T follicular helper cell (primary cell): ENCODE measurements at regions not wholly inside any gene's neighbourhood (a gene's known extent, or its start where the extent isn't known, plus 50 kb on each side); places are given as distances from the start of the nearest gene placed in this dataset.
A peak's percentile ranks its signal among the peaks of the same experiment; 100 is the strongest.
"Not testable (repeated sequence)": the region's sequence is repeated elsewhere in the genome, so short reads cannot be mapped to it uniquely, and the experiment has no call there.

Experiments used
- DNase-seq: peaks from one replicate; pipeline ENCODE4 v3.0.0-alpha.2; 2020; ENCODE audit warnings: low read depth

DNA sequence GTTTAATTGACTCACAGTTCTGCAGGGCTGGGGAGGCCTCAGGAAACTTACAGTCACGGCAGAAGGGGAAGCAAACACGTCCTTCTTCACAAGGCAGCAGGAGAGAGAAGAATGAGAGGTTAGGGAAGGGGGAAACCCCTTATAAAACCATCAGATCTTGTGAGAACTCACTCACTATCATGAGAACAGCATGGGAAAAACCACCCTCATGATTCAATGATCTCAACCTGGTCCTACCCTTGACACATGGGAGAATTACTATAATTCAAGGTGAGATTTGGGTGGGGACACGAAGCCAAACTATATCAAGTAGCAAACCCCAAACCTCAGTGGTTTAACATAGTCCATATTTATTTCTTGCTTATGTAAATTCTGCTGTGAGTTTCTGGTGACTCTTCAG is 252.0 kb upstream of the USP25 start:
- not testable (repeated sequence) for DNase-seq

DNA sequence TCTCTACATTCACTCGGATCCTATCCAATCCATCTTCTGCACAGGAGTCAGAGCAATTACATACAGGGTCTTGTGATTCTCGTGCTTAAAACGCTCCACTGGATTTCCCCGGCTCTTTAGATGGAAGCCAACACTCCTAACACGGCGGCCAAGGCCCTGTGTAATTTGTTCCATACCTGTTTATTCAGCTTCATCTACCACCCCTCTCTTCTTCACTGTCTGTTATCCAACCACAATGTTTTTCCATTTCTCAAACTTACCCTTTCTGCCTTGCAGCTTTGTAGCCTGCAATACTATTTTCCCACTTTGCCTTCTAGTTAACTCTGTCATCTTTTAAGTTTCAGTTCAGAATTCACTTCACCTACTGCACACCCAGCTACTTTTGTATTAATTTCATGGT is 249.6 kb upstream of the USP25 start:
- DNase-seq = no peak

DNA sequence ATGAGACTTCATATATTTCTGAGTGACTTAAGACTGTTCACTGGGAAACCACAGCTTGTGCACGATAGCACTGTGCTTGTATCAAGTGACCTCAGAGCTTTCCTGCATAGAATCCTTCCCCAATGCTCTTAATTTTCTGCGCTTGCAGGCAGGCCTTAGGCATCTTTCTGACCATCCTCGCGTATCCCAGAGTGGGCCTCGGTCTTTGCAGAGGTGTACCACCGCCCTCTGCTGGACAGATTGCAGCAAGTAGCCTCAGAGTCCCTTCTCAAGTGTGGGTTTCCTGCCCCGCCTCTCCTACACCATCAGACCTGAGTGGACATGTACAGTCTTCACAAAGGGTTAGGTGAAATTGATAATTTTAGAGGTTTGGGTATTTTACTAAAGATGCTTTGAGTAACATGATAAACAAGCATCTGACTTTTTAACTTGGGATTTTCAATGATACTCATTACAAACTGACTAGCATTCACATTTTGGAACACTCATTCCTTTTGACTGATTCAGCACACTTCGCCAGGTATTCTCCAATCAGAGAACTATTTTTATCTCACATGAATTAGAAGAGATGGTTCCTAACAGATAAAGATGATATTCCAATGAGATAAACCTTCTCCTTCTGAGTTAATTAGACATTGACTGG is 246.5 kb upstream of the USP25 start:
- peak; percentile 52 for DNase-seq

DNA sequence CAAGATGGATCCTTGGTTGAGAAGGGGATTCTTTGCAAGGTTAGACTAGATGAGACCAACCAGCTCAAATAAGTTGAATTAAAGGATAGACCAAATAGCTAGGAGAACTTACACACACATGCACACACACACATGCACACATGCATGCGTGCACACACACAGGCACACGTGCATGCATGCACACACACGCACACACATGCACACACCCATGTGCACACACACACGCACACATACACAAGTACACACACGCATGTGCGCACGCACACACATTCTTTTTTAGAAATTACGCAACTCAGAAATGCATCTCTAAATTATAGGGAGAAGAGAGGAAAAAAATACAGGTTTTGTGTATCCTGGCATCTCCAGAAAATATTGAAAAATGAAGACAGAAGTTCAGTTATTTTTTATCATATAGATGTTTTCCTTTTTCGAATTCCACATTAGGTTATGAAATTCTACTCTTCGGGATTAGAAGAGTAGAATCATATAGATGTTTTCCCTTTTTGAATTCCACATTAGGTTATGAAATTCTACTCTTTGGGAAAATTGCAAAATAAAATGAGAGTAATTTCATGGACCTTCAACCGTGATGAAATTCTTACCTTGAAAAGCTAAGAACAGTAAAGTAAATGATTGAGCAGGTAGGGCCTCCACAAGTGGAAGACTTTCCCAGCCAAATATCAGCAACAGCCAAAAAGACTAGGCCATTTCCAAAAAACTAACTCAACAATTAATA is 243.2 kb upstream of the USP25 start:
- DNase-seq = no peak

DNA sequence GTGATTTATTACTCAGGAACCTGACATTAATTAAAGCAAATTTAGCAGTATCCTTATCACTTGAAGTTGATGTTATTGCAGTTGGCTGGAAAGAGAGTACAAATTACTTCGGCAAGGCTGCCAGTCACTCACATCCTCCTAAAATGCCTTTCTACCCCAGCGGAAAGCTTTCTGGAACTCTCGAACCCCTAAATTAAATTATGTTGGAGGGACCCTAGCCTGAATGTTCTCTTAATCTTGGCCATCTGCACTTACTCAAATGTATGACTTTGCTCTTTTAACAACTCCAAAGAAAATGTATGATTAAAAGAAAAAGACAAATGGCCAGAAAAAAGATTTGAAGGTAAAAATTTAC is 242.6 kb upstream of the USP25 start:
- DNase-seq = no peak

DNA sequence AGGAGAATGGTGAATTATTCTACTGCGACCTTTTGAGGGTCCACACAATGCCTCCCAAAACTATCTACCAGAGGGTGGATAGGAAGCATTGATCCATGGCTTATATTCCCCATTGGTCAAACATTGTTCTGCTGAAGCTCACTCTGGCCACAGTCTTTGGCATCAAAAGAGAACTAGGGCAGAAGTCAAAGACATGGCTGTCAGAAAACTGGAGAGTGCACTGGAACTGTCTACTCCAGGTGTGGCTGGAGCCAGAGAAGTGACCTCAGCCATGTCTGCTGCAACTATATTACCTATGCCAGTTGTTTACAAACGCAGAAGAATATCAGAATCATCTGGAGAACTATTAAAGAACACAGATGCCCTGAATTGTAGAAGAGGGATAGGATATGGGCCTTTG is 238.7 kb upstream of the USP25 start:
- no peak for DNase-seq

DNA sequence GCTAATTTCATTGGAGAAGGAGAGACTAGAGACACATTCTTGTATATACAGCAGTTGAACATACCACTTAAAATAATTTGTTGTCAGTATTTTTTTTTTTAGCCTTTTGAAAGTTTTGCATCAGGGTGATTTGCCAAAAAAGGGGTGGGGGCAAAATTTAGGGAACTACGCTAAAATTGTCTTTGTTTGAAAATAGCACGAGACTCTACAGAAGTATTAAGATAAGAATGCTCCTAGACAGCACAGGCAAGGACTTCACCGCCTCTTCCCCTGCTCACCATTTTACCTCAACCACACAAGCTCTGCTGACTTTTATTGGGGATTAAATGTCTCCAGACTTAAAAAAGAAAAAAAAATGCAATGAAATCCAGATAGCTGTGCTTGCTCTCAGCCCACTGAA is 236.1 kb upstream of the USP25 start:
- DNase-seq = no peak

DNA sequence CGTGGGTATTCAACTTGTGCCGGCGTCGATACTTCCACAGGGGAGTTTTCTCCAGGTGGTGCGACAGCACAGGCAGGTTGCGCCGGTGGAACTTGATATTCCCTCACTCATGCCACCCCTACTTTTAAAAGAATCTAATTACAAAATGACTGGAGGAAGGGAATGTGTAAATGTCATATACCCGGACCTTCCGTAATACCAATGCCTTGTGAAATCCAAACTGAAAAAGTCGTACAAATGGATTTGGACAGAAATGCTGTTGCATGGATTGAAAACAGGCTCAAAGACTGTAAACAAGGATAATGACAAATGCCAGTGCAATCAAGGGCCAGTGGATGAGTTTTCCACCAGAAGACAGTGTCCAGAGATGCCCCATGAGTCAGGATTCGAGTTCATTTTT is 235.3 kb upstream of the USP25 start:
- DNase-seq = no peak

DNA sequence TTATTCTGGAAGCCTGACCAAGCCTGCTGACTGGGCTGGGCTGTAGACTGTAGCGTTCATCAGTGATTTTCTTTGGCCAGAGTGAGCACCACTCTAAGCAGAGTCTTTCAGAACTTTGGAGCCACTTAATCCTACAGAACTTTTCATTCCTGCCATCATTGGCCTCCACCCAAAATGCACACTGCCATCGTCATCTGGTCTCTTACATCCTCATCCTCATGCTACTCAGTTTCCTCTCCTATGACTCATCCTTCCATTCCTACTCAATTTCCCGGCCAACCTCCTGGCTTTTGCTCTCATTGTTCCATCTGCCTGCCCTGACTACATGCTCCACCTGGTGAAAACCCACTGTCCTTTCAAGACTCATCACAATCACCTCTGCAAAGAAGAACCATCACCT is 233.8 kb upstream of the USP25 start:
- no peak for DNase-seq

DNA sequence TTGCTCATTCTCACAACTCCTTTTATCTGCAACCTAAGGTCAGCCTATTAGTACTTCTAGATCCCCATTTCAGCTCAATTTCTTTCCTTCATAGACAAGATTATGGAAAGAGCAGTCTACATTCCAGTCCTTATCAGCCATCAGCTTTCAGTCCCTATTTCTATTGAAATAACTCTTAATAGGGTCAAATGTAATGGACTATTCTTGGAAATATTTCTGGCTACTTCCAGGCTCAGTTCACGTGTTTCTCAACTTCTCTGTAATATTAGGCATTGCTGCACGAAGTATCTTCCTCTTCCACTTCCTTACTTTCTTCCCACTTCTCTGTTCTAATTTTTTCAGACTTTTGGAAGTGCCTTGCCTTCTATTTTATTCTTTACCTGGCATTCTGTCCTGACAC is 232.9 kb upstream of the USP25 start:
- no peak for DNase-seq

DNA sequence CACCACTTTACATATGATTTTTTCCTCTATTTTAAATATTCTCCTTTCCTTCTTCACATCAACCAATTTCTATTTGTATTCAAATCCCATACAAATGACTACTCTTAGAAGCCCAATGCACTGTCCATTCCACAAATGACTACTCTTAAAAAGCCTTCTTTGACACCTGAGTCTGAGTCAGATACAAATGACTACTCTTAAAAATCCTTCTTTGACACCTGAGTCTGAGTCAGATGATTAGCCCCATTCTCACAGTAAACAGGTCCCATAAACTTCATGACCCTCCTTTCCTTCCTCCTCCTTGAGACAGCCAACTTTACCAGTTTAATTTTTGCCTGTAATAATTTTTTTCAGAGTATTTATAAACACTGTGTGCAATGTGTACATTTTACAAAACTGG is 231.3 kb upstream of the USP25 start:
- no peak for DNase-seq

DNA sequence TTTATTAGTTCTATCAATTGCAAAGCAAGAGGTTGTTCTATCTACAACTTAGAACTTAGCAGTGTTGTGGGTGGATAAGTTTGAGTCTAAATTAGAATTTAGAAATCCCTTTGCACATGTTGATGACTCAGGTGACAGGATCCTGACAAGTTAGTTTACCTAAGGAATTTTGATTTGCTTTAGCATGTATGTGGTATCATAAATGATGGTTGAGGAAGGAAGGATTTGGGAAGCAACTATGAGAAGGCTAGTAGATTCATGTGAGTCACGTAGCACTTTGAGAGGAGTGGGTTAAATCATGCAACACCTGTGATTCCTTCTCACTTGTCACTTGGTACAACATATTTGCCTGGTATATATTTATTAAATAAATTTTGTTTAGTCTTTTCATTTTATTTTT is 223.7 kb upstream of the USP25 start:
- DNase-seq = no peak

DNA sequence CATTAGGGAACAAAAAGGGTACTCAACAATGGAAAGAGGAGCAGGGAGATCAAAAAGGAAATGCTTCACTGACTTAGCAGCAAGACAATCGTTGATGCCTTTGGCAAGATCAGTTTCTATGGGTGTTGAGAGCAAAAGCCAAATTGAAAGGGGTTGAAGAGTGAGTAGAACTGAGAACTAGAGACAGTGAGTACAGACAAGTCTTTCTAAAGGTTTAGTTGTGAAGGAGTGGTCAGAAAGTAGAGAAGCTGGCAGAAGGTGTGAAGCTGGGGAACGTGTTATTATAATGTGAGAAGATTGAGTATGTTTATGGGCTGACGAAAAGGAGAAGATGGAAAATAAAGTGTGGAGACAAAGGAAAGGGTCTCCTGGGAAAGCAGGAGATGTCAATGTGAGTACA is 221.2 kb upstream of the USP25 start:
- no peak for DNase-seq

DNA sequence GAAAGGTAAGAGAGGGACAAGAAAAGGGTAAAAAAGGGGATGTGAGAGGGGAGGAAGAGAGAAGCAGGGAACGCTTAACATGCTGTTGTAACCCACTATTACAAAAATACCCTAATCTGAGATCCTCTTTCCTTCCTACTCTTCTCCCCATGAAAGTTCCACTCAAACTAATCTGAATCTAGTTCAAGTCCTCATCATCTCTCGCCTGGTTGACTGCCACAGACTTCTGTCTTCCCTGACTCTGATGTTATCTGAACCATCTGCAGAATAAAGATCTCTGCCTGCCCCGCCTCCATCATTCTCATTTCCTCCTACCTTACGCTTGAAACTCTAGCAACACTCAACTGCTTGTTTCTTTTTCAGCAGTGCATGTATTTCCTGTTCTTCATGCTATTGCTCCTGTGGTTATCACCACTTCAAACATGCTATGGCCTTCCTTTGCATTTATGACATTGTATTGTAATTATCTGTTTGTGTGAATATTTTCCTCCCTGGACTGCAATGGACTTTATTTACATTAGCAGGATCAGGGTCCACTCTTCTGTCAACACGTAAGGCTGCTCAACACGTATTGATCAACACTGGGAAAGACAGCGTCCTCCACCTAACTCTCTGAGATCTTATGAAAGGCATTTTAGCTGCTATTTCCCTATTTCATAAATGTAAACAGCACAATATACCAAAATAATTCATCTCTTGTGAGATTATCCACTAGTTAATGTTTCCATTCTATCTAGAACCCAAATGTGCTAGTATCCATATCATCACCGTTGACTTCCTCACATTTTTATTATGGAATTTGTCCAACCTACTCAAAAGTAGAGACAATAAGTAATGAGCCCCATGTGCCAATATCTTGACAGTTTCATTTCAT is 215.5 kb upstream of the USP25 start:
- DNase-seq = peak; percentile 42

DNA sequence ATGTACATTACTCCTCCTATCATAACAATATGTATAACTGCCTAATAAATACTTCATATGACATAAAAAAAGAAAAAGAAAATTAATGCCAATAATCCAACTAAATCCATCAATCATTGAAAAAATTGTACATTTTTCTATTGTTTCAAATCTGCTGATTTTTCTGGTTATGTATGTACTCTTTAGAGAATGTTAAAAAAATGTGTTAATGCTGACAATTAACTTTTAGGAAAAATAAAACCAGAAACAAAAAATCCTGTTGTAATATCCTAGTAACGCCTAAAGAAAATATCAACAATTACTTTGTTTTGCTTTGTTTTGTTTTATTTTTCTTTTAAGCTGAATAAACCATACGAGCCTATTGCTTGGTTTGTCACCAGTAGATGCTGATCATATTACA is 213.9 kb upstream of the USP25 start:
- no peak for DNase-seq

DNA sequence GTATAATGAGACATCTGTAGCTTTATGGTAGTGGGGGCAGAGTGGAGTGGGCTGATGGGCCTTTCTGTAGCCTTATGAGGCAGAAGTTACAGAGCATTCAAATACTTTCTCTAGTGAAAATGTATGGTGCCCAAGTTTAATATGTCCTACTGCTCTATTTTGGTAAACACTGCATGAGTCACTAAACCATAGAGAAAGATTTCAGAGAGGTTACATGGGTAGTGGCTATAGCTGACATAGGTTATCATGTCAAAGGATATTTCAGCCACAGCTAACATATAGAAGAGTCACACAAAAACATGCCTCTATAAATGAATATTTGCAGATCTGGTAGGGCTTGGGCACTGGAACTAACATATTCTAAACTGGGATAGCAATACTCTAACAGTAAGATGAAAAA is 212.4 kb upstream of the USP25 start:
- DNase-seq = no peak

DNA sequence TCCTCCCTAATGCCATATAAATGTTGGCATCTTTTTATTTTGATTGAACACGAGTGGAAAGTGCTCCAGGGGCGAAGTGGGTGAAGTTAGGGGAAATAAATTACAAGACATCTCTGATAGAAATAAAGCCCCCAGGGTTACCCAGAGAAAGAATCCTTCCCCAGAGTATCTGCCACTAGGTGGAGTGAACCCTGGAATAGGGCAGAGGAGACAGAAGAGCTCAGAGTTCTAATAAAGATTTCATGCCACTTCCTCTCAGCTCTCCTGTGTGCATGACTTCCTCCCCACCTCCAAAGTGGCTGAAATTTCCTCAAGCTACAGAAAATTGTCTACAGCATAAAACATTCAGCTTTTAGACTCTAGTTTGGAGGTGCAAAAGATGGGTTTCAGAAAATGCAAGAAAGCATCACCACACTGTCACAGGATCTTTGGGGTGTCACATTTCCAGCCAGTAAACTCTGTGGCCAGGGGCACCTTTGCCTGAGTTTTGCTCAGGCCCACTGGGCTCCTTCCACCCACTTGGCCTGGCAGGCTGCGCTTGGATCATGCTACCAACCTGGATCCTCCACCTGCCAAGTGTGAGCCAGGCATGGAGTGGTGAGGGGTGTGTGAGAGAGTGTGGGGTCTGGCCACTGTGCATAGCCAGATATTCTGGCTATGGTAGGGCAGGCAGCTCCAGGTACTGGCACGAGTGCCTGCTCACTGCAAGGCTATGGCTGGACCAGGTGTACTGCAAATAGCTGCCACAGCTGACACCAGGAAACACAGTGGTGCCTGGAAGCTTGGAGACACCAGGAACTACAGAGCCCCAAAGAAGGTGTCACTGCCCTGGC is 208.8 kb upstream of the USP25 start:
- DNase-seq = no peak

DNA sequence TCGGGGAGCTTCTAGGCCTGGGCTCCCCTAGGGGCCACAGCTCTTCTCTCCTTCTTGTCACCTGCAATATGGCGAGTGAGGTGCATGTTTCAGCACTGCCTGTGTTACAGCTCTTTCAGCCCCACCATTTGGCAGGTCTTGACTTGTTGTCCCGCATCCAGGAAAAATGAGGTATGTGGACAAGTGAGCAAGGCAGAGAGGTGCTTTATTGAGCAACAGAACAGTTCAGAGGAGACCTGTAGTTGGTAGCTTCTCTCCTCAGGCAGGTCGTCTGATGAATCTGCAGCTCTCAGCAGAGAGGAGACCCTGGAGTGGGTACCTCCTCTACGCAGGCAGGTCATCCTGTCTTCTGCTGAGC is 208.2 kb upstream of the USP25 start:
- no peak for DNase-seq

DNA sequence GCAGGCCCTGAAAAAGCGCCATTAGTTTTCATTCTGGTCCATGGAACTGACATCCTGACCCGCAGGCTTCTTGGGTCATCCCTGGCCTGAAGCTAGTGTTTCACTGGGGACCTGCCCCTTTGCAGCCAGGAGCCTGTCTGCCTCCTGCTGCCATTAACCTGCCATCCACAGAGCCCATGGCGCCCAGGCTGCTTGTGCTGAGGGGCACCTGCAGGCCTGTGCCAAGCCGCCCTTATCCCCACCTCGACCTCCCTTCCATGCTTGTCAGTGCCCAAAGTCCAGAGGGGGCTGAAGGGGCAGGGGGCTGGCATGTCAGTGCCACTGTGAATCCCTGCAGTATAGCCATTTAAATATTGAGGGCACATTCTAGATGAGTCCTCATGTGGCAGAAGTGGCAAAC is 207.6 kb upstream of the USP25 start:
- no peak for DNase-seq

DNA sequence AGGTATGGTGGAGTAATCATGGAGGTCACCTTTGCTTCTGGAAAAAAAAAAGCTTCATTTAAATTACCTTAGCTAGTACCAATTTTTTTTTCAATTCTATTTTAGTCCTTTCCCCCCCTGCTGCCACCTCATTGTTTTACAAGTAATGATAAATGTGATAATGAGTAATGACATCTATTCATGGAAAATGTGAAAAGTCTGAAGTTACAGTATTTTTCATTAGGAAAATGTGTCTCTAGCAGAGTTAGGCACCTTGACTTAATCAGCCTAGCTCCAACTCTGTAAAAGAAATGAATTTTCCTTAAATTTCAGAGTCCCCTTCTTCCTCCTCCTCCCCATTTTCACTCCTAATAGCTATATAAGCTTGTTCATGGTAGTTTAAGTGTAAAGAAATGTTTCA is 204.9 kb upstream of the USP25 start:
- DNase-seq = no peak

DNA sequence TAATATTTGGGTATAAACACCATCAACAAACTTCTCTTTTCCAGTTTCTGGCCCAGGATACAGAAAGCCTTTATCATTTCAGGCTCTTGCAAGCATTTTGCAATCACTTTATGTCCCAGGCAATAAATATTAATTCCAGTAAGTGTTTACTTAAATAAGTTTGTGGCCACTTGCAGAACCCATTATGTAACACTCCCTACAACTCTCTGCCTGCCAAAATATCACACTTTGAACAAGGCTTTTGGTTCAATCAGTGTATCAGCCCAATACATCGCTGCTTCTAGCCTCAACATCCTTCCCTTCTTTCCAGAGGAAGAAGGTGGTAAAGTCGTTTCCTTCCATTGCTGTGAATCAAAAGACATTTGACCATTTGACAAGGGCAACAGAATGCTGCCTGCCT is 203.0 kb upstream of the USP25 start:
- no peak for DNase-seq

DNA sequence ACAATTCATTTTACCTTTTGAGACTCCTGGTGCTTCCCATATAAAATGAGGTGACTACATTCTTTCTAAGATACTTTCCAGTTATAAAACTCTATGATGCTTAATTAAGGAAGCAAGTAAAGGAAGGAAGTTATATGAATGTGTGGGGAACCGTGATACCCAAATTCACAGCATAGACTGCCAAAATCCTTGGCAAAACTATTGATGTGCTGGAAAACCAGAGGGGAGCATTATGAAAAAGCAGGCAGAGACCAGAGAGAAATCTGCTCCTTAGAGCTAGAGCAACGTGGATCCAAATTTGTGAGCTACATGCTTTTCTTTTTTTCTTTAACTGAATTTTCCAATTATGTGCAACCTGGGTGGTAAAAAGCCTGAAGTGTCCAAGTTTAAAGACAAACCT is 201.4 kb upstream of the USP25 start:
- no peak for DNase-seq
